Motor neuron (in vitro differentiated cells): ENCODE measurements at regions not wholly inside any gene's neighbourhood (a gene's known extent, or its start where the extent isn't known, plus 50 kb on each side); places are given as distances from the start of the nearest gene placed in this dataset.

Experiments used
- ATAC-seq, 8 experiments: fragments of 200-7000 bp; cut with Tn5 transposase; replicated peaks in 6 of 8; 2 replicates each; pipeline ENCODE4 v1.8.0; 2021; ENCODE audit warnings: mild to moderate bottlenecking in 8 of 8, moderate library complexity in 8 of 8
- H3K27ac ChIP-seq, 2 donors: fragments of 250-450 bp; sonication (Bioruptor Pico); 2 replicates each; pipeline ENCODE4 v1.9.0; 2021; ENCODE audit warnings: antibody characterized with exemption in 2 of 2, mild to moderate bottlenecking in 2 of 2, moderate library complexity in 1 of 2
- H3K4me1 ChIP-seq, 2 donors: fragments of 250-450 bp; sonication (Bioruptor Pico); replicated peaks in 1 of 2; 2 replicates each; pipeline ENCODE4 v1.6.1; 2021; ENCODE audit warnings: antibody characterized with exemption in 2 of 2, mild to moderate bottlenecking in 2 of 2, moderate library complexity in 1 of 2
- H3K4me3 ChIP-seq, 5 donors: fragments of 250-450 bp; sonication (Bioruptor Pico); 2 replicates each; pipeline ENCODE4 v1.9.0; 2021; ENCODE audit warnings: antibody characterized with exemption in 5 of 5, mild to moderate bottlenecking in 5 of 5, moderate library complexity in 4 of 5
- whole genome bisulfite sequencing, 10 experiments: fragments of 450-650 bp; shearing (Covaris generic); methylation state at CpG; one replicate each; pipeline ENCODE4 v1.0.0; 2022; 5-methylcytosine and 5-hydroxymethylcytosine counted together
- in situ Hi-C, 9 experiments: fragments of 400-800 bp; cut with MboI; loops; one replicate each; pipeline ENCODE4 v1.15.0; 2021; ENCODE audit warnings: low sequenced_read_pairs in 9 of 9, low pct_unique_long_range_greater_than_20kb in 2 of 9; ENCODE audit not compliant: unreplicated experiment in 9 of 9

DNA sequence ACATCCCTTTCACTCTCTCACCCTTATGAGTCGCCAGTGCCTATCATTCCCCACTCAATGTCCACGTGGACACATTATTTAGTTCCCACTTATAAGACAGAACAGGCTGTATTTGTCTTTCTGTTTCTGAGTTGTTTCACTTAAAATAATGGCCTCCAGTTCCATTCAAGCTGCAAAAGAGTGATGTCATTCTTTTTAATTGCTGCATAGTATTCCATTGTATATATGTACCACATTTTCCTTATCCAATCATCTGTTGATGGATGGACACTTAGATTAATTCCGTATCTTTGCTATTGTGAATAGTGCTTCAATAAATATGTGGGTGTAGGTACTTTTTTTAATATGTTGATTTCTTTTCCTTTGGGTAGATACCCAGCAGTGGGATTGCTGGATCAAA is 79.1 kb downstream of the ZNF365 start:
- Histone ChIP-seq H3K27ac (no peak overlapping the region), H3K4me3 (no peak overlapping the region), H3K4me1 (no peaks in the 10 kb centered on the region)
- 50 to 100% (median 91%) methylated on average over 1 to 3 of the region's 3 CpGs for WGBS, 10 experiments
- in situ Hi-C loops = no loop called here
- ATAC-seq = no peak

DNA sequence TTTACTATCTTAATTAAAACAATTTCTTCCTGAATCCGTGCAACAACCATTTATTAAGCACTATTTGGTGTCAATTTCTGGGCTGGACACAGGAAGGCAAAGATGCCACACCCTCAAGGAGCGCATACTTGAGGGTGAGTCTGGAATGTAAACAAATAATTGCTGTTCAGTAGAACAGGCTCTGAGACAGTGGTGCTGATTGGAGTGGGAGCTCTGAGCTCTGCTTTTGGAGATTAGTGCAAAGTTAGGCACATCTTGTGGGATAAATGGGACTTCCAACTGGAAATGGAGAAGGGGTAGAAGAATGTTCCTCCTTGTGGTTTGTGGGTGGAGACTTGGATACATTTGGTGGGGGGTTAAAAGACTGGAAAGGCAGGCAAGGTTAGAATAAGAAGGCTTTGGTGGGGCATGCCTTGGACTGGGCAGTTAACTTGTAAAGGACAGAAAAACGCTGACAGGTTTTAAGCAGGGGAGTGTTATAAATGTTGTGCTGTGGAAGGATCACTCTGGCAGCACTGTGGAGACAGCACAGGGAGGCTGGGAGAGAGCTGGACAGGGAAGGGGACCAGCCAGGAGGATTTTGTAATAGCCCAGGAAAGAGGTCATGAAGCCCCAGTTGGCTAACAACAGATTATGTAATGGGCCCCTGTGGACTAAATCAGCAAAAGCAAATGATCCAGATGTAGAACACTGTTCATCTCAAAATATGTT is 80.7 kb downstream of the ZNF365 start:
- WGBS, 10 experiments = 0 to 83% (median 9%) methylated on average over 2 to 3 of the region's 3 CpGs; no CpG with 5 or more reads in 2 of the 10 experiments
- ATAC-seq = peak in 3 of 8 experiments; percentile 89 to 97 (median 94)
- Histone ChIP-seq H3K27ac (no peak overlapping the region), H3K4me3 (no peak overlapping the region), H3K4me1 (no peaks in the 10 kb centered on the region)
- in situ Hi-C loops = no loop called here

DNA sequence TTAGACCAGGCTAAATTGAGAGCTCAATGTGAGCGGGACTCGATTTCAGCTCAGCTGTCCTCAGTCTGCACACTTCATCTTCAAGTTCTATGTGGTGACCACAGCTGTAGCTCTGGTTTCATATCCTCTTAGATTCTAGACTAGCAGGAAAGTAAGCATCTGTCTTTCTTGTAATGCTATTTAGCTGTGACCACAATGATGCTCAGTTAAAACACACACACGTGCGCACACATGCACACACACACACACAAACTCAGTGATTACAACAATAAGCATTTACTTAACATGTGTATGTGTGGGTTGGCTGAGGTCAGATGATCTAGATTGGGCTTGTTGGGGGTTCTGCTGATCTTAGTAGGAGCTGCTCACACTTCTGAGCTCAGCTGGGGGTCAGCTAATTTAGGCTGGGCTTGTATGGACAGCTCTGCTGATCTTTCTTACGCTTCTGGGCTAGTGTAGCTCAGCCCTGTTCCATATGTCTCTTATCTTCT is 82.5 kb downstream of the ZNF365 start:
- ATAC-seq = no peak
- in situ Hi-C loops = no loop called here

DNA sequence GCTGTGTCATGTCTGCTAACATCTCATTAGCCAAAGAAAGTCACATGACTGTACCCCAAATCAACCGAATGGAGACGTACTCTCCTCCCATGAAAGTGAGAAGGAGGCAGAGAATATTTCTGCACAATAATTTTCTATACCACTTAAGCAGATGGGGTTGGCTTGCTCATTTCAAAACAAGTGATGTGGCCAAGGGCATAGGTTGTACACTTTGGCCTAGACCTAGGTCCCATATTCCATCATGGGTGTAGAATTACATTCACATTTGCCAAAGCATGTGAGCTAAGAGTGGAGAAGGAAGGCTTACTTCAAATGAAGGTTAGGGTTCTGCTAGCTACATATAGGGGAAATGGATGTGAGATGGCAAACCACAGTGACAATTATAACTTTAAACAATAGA is 83.0 kb downstream of the ZNF365 start:
- Histone ChIP-seq H3K27ac (no peak overlapping the region), H3K4me1 (no peaks in the 10 kb centered on the region), H3K4me3 (no peak overlapping the region)
- in situ Hi-C loops = no loop called here
- WGBS, 10 experiments = 58 to 100% (median 90%) methylated on average over 1 to 2 of the region's 2 CpGs; no CpG with 5 or more reads in 4 of the 10 experiments
- no peak for ATAC-seq

More for the DNA sequence above, 82.5 kb downstream of the ZNF365 start:
- H3K27ac ChIP-seq = no peak overlapping the region
- H3K4me1 ChIP-seq = no peaks in the 10 kb centered on the region
- WGBS, 10 experiments = 20 to 98% (median 73%) methylated on average over 2 to 5 of the region's 5 CpGs; no CpG with 5 or more reads in 4 of the 10 experiments
- no peak overlapping the region for H3K4me3 ChIP-seq

DNA sequence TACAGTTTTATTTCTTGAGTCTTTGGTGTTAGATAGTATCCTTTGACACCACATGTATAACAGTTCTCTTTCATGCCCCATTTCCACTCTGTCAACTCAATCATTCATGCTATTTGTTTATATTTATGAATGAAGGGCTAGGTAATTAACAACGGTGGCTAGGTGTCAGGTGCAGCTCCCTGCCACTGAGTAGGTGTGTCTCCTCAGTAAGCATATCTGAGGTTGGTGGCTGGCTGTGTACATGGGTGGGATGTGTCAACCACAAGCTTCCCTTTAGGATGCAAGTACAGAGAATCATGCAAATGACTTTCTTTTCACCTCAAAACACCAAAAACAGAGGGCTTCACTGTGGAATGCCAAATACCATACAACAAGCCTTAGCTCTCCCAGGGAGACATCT is 83.4 kb downstream of the ZNF365 start:
- Histone ChIP-seq H3K4me3 (no peak overlapping the region), H3K27ac (no peak overlapping the region), H3K4me1 (no peaks in the 10 kb centered on the region)
- 50 to 86% (median 67%) methylated on average over 1 of the region's 1 CpG; no CpG with 5 or more reads in 7 of the 10 experiments for WGBS, 10 experiments
- in situ Hi-C loops = no loop called here
- no peak for ATAC-seq

DNA sequence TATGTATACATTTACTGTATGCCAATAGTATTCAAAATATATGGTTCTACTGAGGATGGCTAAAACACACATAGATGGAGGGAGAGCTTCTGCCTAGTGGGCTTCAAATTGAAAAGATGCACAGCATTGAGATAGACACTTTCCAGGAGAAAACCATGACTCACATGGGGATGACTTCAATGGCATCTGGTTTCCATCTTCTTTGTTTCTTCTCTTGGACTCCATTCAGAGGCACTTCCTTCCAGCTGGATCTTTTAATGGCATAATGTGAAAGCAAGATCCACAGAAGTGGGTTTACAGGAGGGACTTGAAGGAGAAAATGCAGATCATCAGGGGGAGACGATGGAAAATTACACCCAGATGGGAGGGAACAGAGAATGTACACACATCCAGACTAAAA is 84.9 kb downstream of the ZNF365 start:
- in situ Hi-C loops = no loop called here
- Histone ChIP-seq H3K27ac (no peak overlapping the region), H3K4me3 (no peak overlapping the region)

DNA sequence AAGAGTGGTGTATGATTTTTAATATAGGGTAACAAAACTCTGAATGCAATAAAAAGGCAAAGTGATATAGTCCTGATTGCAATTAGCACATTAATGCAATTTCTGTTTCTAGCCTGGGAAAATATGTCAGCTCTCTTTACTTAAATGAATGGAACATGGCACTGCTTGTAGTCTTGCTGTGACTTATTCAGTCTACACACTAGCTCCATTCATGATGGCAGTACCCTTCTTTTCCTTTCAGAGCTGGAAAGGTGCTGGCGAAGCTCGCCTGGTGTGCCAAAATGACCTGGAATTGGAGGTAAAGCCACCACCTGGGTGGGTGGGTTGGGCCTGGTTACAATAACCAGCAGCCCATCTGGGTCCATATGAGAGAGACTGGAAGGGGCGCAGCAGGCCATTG is 85.3 kb downstream of the ZNF365 start:
- H3K4me3 ChIP-seq = no peak overlapping the region

More for the DNA sequence above, 84.9 kb downstream of the ZNF365 start:
- no peaks in the 10 kb centered on the region for H3K4me1 ChIP-seq
- WGBS, 10 experiments = 0 to 100% (median 89%) methylated on average over 1 of the region's 1 CpG; no CpG with 5 or more reads in 5 of the 10 experiments
- peak in 2 of 8 experiments; percentile 34 to 36 for ATAC-seq

DNA sequence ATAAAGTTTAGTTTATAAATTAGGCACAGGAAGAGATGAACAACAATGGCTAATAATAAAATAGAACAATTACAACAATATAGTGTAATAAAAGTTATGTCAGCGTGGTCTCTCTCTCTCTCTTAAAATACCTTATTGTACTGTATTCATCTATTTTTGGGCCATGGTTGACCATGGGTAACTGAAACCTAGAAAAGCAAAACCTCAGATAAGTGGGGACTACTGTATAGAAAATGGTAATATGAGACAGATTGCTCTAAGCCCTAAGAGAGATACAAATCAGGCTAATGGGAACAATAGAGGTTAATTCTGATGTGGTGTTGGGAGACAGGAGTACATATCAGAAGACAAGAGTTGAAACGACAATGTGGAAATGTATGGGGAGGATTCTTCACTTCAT is 86.2 kb downstream of the ZNF365 start:
- WGBS, 10 experiments = 80 to 100% (median 90%) methylated on average over 1 to 2 of the region's 2 CpGs; no CpG with 5 or more reads in 1 of the 10 experiments
- in situ Hi-C loops = no loop called here
- no peaks in the 10 kb centered on the region for H3K4me1 ChIP-seq
- ATAC-seq = no peak
- no peak overlapping the region for H3K4me3 ChIP-seq
- H3K27ac ChIP-seq = no peak overlapping the region

More for the DNA sequence above, 85.3 kb downstream of the ZNF365 start:
- 70 to 100% (median 100%) methylated on average over 1 to 3 of the region's 3 CpGs; no CpG with 5 or more reads in 7 of the 10 experiments for WGBS, 10 experiments
- Histone ChIP-seq H3K27ac (no peak overlapping the region), H3K4me1 (no peaks in the 10 kb centered on the region)
- in situ Hi-C loops = no loop called here
- no peak for ATAC-seq

DNA sequence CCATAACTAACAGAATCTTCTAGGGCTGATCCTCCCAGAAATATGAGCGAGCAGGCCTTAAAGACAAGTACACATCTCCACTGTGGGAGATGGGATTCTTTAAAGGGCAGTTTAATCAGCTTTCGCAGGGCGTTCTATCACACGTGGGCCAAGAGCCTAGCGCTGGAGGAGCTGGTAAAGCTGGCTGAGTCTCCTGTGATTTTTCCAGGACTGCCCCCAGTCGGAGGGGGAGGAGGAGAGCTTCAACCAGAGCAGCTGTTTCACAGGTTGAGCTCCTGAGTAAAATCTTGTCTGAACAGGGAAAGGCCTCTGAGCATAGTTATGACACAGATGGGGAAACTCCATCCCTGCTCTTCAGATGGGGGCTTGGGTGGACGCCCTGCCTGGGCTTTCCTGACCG is 87.0 kb downstream of the ZNF365 start:
- Histone ChIP-seq H3K27ac (no peak overlapping the region), H3K4me3 (no peak overlapping the region), H3K4me1 (no peaks in the 10 kb centered on the region)
- WGBS, 10 experiments = 60 to 100% (median 75%) methylated on average over 2 to 5 of the region's 8 CpGs; no CpG with 5 or more reads in 1 of the 10 experiments
- no peak for ATAC-seq
- in situ Hi-C loops = no loop called here

DNA sequence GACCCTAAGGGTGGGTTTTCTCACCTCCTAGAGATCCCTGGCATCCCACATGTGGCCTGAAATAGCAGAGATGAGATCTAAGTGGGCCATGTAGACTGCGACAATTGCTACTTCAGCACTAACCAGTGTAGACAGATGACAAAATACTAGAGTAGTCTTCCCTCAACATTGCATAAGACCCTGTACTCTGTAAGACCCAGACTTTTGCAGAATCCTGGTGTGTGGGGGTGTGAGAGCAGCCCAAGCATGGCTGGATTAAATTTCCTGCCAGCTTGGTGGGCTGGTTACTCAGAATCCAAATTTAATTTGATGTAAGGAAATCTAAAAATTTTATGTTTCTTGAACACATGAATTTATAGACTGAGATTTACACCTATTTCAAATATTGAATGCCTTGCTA is 88.3 kb downstream of the ZNF365 start:
- H3K27ac ChIP-seq = no peak overlapping the region
- H3K4me1 ChIP-seq = no peaks in the 10 kb centered on the region
- whole genome bisulfite sequencing, 10 experiments = 80 to 100% (median 80%) methylated on average over 1 of the region's 1 CpG; no CpG with 5 or more reads in 7 of the 10 experiments
- in situ Hi-C loops = no loop called here
- ATAC-seq = no peak
- no peak overlapping the region for H3K4me3 ChIP-seq

DNA sequence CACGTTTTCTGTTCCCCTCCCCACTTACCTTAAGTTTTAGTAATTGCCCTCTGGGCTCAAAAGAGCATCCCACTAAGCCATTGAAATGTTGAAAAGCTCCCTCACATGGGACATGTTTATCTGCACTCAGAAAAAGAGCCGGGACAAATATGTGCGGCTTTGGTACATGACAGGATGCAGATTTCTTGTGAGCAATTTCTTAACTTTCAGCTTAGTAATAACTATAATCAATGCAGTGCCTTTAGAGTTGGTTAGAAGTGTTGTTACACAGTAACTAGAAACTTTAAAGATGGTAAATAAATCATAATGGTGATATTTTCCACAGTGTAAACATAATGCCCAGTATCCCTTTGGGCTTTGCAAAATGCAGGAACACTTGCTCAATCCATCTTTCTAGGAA is 89.2 kb downstream of the ZNF365 start:
- no peak for ATAC-seq
- 0 to 100% (median 80%) methylated on average over 1 to 3 of the region's 3 CpGs; no CpG with 5 or more reads in 4 of the 10 experiments for WGBS, 10 experiments
- in situ Hi-C loops = no loop called here

DNA sequence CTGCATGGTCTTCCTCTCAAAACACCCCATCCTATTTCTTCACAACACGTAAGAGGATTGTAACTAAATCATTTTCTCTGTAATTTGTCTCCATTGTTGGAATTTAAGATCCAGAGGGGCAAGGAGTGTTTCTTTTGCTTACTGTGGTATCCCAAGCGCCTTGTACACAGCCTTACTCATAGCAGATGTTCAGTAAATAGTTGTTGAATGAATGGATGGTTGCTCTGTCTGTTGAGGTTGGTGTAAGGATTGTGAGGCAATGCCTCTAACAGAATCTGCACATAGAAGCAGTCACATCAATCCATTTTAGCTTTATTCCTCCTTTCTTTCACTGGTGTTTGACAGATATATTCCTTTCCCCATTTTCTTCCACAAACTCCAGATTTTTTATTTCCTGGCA is 90.1 kb downstream of the ZNF365 start:
- in situ Hi-C loops = no loop called here
- ATAC-seq = no peak
- WGBS, 10 experiments = 17 to 83% (median 59%) methylated on average over 1 to 2 of the region's 2 CpGs
- Histone ChIP-seq H3K27ac (no peak overlapping the region), H3K4me3 (no peak overlapping the region), H3K4me1 (no peaks in the 10 kb centered on the region)

More for the DNA sequence above, 89.2 kb downstream of the ZNF365 start:
- Histone ChIP-seq H3K27ac (no peak overlapping the region), H3K4me3 (no peak overlapping the region), H3K4me1 (no peaks in the 10 kb centered on the region)

DNA sequence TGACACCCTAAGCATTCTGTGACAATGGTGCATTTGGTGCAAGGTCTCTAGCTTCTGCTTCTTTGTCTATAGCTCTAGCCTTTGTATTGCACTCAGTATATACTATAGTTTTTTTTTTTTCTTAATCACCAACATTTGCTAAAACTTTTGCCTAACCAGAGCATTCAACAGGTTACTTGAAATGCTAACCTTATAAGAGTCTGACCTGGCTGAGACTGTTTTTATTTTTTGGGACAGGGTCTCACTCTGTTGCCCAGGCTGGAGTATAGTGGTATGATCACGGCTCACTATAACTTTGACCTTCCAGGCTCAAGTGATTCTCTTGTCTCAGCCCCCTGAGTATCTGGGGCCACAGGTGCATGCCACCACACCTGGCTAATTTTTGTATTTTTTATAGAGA is 92.4 kb downstream of the ZNF365 start:
- in situ Hi-C loops = no loop called here
- 20 to 100% (median 80%) methylated on average over 1 of the region's 1 CpG; no CpG with 5 or more reads in 4 of the 10 experiments for WGBS, 10 experiments
- H3K27ac ChIP-seq = no peak overlapping the region
- ATAC-seq = no peak
- H3K4me1 ChIP-seq = no peaks in the 10 kb centered on the region
- H3K4me3 ChIP-seq = no peak overlapping the region

DNA sequence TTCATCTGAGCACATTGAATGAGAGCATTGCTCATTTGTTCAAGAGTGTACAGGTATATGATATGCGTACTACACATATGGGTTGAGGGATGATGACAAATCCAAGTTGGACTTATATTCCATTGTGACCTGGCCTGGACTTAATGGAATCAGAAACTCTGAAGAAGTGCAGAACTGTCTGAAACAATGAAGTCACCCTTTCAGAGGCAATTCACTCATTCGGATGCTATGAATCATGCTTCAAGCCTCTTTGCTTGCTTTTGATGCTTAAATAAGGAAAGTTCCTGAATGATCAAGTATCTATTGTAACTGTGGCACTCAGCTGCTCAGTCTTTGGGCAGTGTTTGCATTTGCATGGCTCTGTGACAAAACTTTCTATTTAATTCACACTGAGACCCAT is 93.4 kb downstream of the ZNF365 start:
- WGBS, 10 experiments = 50 to 100% (median 75%) methylated on average over 1 to 2 of the region's 2 CpGs; no CpG with 5 or more reads in 1 of the 10 experiments
- peak in 5 of 8 experiments; percentile 39 to 70 (median 52) for ATAC-seq

More for the DNA sequence above, 93.4 kb downstream of the ZNF365 start:
- Histone ChIP-seq H3K4me1 (no peaks in the 10 kb centered on the region), H3K4me3 (no peak overlapping the region), H3K27ac (no peak overlapping the region)
- in situ Hi-C loops = no loop called here
